SK-N-SH (cell line): ENCODE measurements at regions not wholly inside any gene's neighbourhood (a gene's known extent, or its start where the extent isn't known, plus 50 kb on each side); places are given as distances from the start of the nearest gene placed in this dataset.

Experiments used
- EP300 ChIP-seq, 2 experiments: IDR thresholded peaks; 2 replicates each; pipeline versions ENCODE4 v1.4.0 to v1.6.1; 2012; ENCODE audit warnings: borderline replicate concordance in 1 of 2, low read depth in 1 of 2, low read length in 1 of 2
- EZH2phosphoT487 ChIP-seq: fragments of 200-600 bp; sonication (generic); IDR thresholded peaks from 2 replicates; pipeline ENCODE4 v1.6.1; 2017; ENCODE audit warnings: low read depth, mixed run types, mild to moderate bottlenecking, antibody characterized with exemption, moderate library complexity, borderline replicate concordance
- POLR2AphosphoS5 ChIP-seq: IDR thresholded peaks from 2 replicates; pipeline ENCODE4 v1.6.1; 2012; ENCODE audit warnings: low read depth, low read length
- SMC3 ChIP-seq: IDR thresholded peaks from 2 replicates; pipeline ENCODE4 v1.6.1; 2012; ENCODE audit warnings: low read depth, low read length, improper control_type of control experiment
- TF ChIP-seq, protein P1 (sequence below): IDR thresholded peaks from 2 replicates; pipeline ENCODE4 v1.4.0; 2012; ENCODE audit warnings: low read depth
- TF ChIP-seq, protein P2 (sequence below): fragments of 200-600 bp; sonication (generic); IDR thresholded peaks from 2 replicates; pipeline ENCODE4 v1.6.1; 2017; ENCODE audit warnings: antibody characterized with exemption, mild to moderate bottlenecking, moderate library complexity

DNA sequence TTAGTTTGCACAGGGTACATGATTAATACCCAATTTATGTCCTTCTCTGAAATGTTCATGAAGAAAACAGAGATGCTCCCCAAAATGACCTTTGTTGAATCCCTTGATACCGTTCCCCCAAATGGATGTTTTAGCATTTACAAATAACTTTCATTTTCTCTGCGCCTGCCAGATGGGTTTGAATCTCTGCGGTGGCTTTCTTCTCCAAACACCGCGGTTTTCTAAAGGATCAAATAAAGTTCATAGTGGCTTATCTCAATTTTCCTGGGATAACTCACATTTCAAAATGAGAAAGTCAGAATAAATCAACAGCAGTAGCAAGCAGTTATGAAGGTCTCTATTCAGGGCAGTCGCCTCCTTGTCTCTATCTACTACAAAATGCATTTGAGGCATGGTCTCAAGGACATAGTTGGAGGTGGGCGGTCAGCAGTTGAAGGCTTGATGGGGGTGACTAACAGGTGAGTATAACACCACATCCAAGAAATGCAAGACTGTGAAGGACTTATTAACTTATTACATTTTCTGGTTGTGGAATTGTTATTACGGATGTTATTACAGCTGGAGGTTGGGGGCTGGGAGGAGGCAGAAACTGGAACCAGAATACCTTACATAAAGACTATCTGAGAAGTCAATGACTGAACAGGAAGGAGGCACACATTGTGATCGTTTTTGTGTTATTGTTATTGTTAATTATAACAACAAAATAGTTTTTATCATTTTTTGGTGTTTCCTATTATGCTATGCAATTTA, 1513.3 kb downstream of the FAM181B start:
- TF ChIP-seq, protein P1, sequence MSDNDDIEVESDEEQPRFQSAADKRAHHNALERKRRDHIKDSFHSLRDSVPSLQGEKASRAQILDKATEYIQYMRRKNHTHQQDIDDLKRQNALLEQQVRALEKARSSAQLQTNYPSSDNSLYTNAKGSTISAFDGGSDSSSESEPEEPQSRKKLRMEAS, result no peak
- no peak for TF ChIP-seq POLR2AphosphoS5
- TF ChIP-seq, protein P2, sequence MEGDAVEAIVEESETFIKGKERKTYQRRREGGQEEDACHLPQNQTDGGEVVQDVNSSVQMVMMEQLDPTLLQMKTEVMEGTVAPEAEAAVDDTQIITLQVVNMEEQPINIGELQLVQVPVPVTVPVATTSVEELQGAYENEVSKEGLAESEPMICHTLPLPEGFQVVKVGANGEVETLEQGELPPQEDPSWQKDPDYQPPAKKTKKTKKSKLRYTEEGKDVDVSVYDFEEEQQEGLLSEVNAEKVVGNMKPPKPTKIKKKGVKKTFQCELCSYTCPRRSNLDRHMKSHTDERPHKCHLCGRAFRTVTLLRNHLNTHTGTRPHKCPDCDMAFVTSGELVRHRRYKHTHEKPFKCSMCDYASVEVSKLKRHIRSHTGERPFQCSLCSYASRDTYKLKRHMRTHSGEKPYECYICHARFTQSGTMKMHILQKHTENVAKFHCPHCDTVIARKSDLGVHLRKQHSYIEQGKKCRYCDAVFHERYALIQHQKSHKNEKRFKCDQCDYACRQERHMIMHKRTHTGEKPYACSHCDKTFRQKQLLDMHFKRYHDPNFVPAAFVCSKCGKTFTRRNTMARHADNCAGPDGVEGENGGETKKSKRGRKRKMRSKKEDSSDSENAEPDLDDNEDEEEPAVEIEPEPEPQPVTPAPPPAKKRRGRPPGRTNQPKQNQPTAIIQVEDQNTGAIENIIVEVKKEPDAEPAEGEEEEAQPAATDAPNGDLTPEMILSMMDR, result no peak
- TF ChIP-seq EP300 (IDR thresholded peaks at IDR 0.05; ENCODE audit: borderline replicate concordance in 1 of 2, low read depth in 1 of 2, low read length in 1 of 2), result no peak
- no peak for TF ChIP-seq SMC3
- no peak for TF ChIP-seq EZH2phosphoT487
